ENCODE measurements at regions not wholly inside any gene's neighbourhood (a gene's known extent, or its start where the extent isn't known, plus 50 kb on each side); places are given as distances from the start of the nearest gene placed in this dataset.

GRCh38 chr7:121479466-121479865 is 83.4 kb upstream of the FAM3C start:
- Histone ChIP-seq H3K36me3 (no peaks in the 10 kb centered on the region), H3K4me3 (no peak overlapping the region), H3K4me1 (replicated peaks) (no peaks in the 10 kb centered on the region), H3K27ac (no peak overlapping the region), H3K9me3 (no peaks in the 10 kb centered on the region), H3K27me3 (replicated peaks; ENCODE audit: insufficient read depth) (no peaks in the 10 kb centered on the region)
- intact Hi-C loops (cut with DNase I): no loop called here
- WGBS: 50% methylated on average over 4 of the region's 5 CpGs
- TF ChIP-seq POLR2A (IDR thresholded peaks at IDR 0.05) (no peak), POLR2AphosphoS5 (IDR thresholded peaks at IDR 0.05) (no peak)
- TF ChIP-seq, protein P1, sequence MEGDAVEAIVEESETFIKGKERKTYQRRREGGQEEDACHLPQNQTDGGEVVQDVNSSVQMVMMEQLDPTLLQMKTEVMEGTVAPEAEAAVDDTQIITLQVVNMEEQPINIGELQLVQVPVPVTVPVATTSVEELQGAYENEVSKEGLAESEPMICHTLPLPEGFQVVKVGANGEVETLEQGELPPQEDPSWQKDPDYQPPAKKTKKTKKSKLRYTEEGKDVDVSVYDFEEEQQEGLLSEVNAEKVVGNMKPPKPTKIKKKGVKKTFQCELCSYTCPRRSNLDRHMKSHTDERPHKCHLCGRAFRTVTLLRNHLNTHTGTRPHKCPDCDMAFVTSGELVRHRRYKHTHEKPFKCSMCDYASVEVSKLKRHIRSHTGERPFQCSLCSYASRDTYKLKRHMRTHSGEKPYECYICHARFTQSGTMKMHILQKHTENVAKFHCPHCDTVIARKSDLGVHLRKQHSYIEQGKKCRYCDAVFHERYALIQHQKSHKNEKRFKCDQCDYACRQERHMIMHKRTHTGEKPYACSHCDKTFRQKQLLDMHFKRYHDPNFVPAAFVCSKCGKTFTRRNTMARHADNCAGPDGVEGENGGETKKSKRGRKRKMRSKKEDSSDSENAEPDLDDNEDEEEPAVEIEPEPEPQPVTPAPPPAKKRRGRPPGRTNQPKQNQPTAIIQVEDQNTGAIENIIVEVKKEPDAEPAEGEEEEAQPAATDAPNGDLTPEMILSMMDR (IDR thresholded peaks at IDR 0.05): no peak
- no peak for DNase-seq (ENCODE audit: low spot score)

GRCh38 chr7:121475806-121476205 is 79.7 kb upstream of the FAM3C start:
- no peaks in the 10 kb centered on the region for H3K27me3 ChIP-seq (replicated peaks; ENCODE audit: insufficient read depth)
- intact Hi-C loops (cut with DNase I): no loop called here
- no peaks in the 10 kb centered on the region for H3K4me1 ChIP-seq (replicated peaks)
- WGBS: 37% methylated on average over 2 of the region's 2 CpGs
- DNase-seq (ENCODE audit: low spot score): no peak
- no peaks in the 10 kb centered on the region for H3K36me3 ChIP-seq
- no peak for TF ChIP-seq POLR2A (IDR thresholded peaks at IDR 0.05)
- TF ChIP-seq POLR2AphosphoS5 (IDR thresholded peaks at IDR 0.05): no peak
- TF ChIP-seq, protein P1 (IDR thresholded peaks at IDR 0.05): no peak
- no peaks in the 10 kb centered on the region for H3K9me3 ChIP-seq
- no peak overlapping the region for H3K4me3 ChIP-seq
- H3K27ac ChIP-seq: no peak overlapping the region

GRCh38 chr7:121474301-121474673 is 78.2 kb upstream of the FAM3C start:
- no peak for DNase-seq (ENCODE audit: low spot score)
- no peaks in the 10 kb centered on the region for H3K27me3 ChIP-seq (replicated peaks; ENCODE audit: insufficient read depth)
- no peak overlapping the region for H3K4me3 ChIP-seq
- intact Hi-C loops (cut with DNase I): no loop called here
- TF ChIP-seq POLR2A (IDR thresholded peaks at IDR 0.05) (no peak), POLR2AphosphoS5 (IDR thresholded peaks at IDR 0.05) (no peak)
- TF ChIP-seq, protein P1 (IDR thresholded peaks at IDR 0.05): no peak
- H3K4me1 ChIP-seq (replicated peaks): no peaks in the 10 kb centered on the region
- WGBS: 74% methylated on average over 1 of the region's 1 CpG
- H3K27ac ChIP-seq: no peak overlapping the region
- no peaks in the 10 kb centered on the region for H3K9me3 ChIP-seq
- no peaks in the 10 kb centered on the region for H3K36me3 ChIP-seq

DNA sequence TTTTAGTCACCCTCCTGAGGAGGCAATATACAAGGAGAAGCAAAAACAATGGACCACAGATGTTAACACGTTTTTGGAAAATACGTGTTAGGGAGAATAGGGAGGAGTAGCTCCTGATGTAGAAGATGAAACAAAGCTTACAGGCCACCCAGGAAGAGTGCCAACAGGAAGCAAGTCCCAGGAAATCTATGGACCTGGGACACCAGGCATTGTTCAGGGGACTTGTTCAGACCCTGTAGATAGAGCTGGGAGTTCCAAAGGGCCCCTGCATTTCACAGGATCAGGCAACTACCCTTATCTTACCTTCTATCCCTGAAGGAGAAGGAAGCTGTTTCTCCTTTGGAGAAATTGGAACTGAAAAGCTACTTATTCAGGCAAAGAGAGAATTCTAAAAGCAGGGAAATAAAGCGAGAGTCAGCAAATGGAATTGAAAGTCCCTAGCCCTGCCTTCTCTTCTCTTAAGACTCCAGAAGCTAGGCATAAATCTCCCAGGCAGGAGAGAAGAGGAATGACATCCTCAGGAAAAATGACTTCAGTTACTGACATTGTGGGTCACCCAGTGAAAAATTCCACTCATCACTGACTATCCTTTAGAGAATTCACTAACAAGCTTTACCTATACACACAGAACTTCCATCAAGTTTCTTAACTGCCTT is 77.7 kb upstream of the FAM3C start:
- no peaks in the 10 kb centered on the region for H3K27me3 ChIP-seq (replicated peaks; ENCODE audit: insufficient read depth)
- H3K4me1 ChIP-seq (replicated peaks): no peaks in the 10 kb centered on the region
- TF ChIP-seq, protein P1 (IDR thresholded peaks at IDR 0.05): no peak
- TF ChIP-seq POLR2AphosphoS5 (IDR thresholded peaks at IDR 0.05) (no peak), POLR2A (IDR thresholded peaks at IDR 0.05) (no peak)
- intact Hi-C loops (cut with DNase I): no loop called here
- no peak overlapping the region for H3K27ac ChIP-seq
- H3K36me3 ChIP-seq: no peaks in the 10 kb centered on the region
- no peak overlapping the region for H3K4me3 ChIP-seq
- H3K9me3 ChIP-seq: no peaks in the 10 kb centered on the region
- 61% methylated on average over 3 of the region's 3 CpGs for WGBS
- DNase-seq (ENCODE audit: low spot score): no peak

- no peak overlapping the region for H3K4me3 ChIP-seq
- WGBS: 96% methylated on average over 4 of the region's 4 CpGs
- no peaks in the 10 kb centered on the region for H3K4me1 ChIP-seq (replicated peaks)
- no peaks in the 10 kb centered on the region for H3K9me3 ChIP-seq
- TF ChIP-seq POLR2A (IDR thresholded peaks at IDR 0.05) (no peak), POLR2AphosphoS5 (IDR thresholded peaks at IDR 0.05) (no peak)
- TF ChIP-seq, protein P1 (IDR thresholded peaks at IDR 0.05): no peak
- H3K27me3 ChIP-seq (replicated peaks; ENCODE audit: insufficient read depth): no peaks in the 10 kb centered on the region
- H3K27ac ChIP-seq: no peak overlapping the region
- no peaks in the 10 kb centered on the region for H3K36me3 ChIP-seq
- DNase-seq (ENCODE audit: low spot score): no peak
- intact Hi-C loops (cut with DNase I): no loop called here
Observed at GRCh38 chr7:121466455-121466854, 70.3 kb upstream of the FAM3C start.
